C4-2B (cell line): ENCODE measurements at regions not wholly inside any gene's neighbourhood (a gene's known extent, or its start where the extent isn't known, plus 50 kb on each side); places are given as distances from the start of the nearest gene placed in this dataset.

ENCODE experiments used
- H3K27ac ChIP-seq: fragments of 450-650 bp; 2 replicates; pipeline ENCODE4 v1.5.1; 2017
- ZFX ChIP-seq: fragments of 450-650 bp; IDR thresholded peaks from 2 replicates; pipeline ENCODE4 v1.6.1; 2017
- TF ChIP-seq, protein P1 (sequence below): fragments of 450-650 bp; conservative IDR thresholded peaks from 2 replicates; pipeline ENCODE4 v1.5.1; 2017; ENCODE audit warnings: mild to moderate bottlenecking

DNA sequence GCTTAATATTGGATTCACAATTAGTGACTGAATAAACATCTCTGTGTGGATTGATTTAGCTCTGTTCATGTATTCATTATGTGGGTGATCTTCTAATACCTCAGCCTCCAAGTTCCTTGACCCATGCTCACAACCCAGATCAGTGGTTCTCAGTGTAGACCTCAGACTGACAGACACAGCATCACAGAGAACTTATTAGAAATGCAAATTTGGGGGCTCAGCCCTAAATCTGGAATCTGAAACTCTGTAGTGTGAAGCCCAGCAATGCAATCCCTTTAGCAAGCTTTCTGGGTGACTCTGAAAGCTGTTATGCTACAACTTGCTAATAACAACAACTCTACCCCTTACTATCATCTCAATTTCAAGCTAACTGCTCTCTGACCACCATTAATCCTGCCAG lies 273.1 kb upstream of the FANCL start:
- no peak for TF ChIP-seq ZFX
- TF ChIP-seq, protein P1, sequence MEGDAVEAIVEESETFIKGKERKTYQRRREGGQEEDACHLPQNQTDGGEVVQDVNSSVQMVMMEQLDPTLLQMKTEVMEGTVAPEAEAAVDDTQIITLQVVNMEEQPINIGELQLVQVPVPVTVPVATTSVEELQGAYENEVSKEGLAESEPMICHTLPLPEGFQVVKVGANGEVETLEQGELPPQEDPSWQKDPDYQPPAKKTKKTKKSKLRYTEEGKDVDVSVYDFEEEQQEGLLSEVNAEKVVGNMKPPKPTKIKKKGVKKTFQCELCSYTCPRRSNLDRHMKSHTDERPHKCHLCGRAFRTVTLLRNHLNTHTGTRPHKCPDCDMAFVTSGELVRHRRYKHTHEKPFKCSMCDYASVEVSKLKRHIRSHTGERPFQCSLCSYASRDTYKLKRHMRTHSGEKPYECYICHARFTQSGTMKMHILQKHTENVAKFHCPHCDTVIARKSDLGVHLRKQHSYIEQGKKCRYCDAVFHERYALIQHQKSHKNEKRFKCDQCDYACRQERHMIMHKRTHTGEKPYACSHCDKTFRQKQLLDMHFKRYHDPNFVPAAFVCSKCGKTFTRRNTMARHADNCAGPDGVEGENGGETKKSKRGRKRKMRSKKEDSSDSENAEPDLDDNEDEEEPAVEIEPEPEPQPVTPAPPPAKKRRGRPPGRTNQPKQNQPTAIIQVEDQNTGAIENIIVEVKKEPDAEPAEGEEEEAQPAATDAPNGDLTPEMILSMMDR: no peak
- no peak overlapping the region for H3K27ac ChIP-seq

DNA sequence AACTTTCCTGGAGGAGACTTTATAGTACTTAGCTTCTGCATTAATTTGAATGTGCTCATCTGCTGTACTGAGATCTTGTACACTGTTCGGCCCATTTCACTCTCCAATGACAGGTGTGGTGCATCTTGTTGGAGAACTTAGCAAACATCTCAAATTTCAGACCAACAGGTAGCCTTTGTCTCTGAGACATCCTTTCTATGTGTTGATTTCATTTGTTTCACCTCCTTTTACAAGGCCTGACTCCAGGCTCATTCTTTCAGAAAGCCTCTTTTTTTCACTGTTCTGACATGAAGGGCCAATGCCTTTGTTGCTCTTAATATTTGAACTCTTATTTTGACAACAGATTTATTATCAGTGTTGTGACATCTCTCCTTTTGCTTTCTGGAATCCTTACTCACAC lies 271.8 kb upstream of the FANCL start:
- H3K27ac ChIP-seq: no peak overlapping the region

DNA sequence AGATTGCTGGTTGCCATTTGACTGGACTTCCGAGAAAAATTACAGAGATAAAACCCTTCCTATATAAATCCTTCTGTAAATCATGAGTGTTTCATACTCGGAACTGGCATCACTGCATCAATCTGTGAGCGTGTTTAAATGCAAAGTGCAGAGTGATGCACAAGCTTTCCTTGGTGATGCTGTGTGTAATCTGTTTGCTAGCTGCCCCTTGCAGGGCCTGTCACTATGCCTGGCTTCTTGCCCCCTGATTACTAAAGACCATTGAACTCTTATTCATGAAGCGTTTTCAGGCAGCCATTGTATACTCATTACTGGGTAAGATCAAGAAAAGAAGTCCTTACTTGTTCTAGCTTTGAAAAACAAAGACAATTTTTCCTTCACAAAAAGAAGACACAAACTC lies 266.9 kb upstream of the FANCL start:
- TF ChIP-seq, protein P1: no peak
- no peak for TF ChIP-seq ZFX
- no peak overlapping the region for H3K27ac ChIP-seq

More for the DNA sequence above, 271.8 kb upstream of the FANCL start:
- no peak for TF ChIP-seq ZFX
- TF ChIP-seq, protein P1: no peak

DNA sequence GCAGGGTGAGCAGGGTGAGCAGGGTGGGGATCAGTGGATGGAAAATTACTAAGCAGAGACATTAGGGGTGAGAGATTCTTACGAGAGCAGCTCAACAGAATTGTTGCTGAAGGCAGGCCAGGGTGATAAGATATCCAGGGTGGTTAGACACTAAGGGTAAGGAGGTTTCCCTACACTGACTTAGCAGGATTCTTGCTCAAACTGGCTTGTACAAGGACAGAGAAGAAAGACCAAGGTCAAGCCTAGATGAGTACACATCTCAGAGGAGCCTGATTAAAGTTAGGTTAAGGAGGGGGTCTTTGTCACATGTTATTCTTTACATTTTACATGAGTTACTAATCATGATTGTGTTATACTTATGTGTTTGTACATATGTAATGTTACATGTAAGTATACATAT lies 262.8 kb upstream of the FANCL start:
- TF ChIP-seq, protein P1: no peak
- no peak for TF ChIP-seq ZFX
- no peak overlapping the region for H3K27ac ChIP-seq

DNA sequence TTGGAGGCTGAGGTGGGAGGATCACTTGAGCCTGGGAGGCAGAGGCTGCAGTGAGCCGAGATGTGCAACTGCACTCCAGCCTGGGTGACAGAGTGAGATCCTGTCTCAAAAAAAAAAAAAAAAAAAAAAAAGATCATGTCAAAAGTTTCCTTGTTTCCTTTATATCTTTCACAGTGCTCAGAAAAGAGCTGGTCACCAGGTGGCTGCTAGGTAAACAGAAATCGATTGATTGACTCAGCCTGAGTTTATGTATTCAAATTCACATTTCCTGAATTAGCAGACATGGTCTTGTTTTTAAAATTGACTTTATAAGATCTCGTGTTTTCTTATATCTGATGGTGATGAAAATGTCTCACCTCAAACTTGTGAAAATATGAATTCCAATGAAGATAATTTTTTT lies 261.8 kb upstream of the FANCL start:
- TF ChIP-seq ZFX: no peak
- TF ChIP-seq, protein P1: no peak
- no peak overlapping the region for H3K27ac ChIP-seq

DNA sequence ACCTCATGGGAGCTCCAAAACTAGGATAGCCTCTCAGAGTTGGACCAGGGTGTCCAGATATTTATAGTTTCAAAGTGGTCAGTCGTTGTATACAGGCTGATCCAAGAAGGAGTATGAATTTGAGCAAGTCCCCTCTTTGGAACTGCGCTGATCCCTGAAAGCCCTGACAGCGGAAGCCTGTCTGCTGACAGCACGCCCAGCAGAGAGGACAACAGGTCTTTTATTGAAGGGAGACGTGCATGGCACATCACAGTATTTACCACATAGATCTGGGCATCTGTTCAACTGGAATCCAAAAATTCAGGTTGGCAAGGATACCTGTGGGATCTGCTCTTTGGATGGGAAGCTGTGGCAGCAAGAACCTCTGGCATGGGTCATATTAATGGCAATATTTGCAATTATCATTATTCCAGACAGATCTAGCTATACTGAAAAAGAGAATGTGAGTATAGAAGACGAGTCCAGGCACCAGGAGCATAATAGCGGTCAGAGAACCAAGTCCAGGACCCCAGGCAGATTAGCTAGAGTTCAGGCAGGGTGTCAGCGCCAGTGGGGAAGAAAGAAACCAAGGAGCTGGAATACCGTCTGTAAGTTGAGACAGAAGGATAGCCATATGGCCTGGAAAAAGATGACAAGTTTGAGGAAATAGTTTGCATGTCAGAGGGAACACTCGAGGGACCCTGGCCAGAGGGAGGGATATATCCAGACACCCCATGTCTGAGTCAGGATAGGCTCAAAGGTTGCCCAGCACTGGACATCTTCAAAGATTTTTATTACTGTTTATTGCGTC lies 260.4 kb upstream of the FANCL start:
- TF ChIP-seq ZFX: no peak
- TF ChIP-seq, protein P1: no peak

DNA sequence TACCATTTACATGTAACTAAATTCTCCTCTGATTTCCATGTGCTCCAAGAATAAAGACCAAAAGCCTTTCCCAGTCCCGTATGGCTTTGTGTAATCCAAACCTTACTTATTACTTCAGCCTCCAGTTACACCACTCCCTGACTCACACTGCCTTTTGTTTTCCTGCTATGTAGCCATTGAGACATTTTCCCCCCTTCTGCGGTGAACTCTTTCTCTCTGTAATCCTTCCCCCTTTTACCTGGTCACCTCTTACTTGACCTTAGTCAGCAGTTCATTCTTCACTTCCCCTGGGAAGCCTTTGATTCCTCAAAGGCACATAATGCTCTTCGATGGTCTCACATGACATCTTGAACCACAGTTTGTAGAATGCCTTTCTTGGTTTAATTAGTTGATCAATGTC lies 256.0 kb upstream of the FANCL start:
- no peak overlapping the region for H3K27ac ChIP-seq
- TF ChIP-seq, protein P1: no peak
- no peak for TF ChIP-seq ZFX

More for the DNA sequence above, 260.4 kb upstream of the FANCL start:
- no peak overlapping the region for H3K27ac ChIP-seq
